HG03354 (cell line): ENCODE measurements at regions not wholly inside any gene's neighbourhood (a gene's known extent, or its start where the extent isn't known, plus 50 kb on each side); places are given as distances from the start of the nearest gene placed in this dataset.

Experiments used
- ATAC-seq: cut with Tn5 transposase; IDR thresholded peaks from one replicate; pipeline ENCODE4 v1.9.1; 2021; ENCODE audit warnings: mild to moderate bottlenecking; ENCODE audit not compliant: unreplicated experiment, poor library complexity, severe bottlenecking

DNA sequence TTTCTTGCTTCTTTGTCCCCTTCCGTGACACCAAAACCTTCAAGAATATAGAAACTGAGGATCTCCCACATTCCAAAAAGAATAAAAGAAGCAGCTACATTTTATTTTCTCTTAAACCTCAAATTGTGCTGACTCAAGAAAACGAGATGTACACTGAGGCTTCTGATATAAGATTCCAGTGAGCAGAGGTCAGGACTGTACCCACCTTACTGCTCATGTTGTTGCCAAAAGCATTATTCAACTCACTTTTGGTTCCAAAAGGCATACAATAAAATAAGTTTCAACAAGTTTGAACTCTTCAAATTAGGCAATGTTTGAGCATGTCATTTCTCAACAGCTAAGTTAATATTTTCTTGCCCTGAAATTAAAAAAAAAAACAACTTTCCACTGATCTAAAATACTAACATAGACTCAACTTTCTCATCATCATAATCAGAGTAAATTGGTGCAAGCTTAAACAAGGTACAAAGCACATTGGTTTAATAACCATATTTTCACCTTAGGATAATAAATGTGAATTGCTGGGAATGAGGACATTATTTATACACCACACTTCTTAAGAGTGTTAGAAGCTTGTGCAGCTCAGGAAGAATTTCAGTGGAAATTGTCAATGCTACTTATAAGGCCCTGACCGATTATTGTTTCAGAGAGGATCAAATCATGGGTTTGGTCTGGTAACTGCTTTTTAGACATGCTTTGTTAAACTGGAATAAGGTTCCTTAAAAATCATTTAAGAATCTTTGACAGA is 629.0 kb upstream of the IGFBP3 start:
- ATAC-seq: no peak

DNA sequence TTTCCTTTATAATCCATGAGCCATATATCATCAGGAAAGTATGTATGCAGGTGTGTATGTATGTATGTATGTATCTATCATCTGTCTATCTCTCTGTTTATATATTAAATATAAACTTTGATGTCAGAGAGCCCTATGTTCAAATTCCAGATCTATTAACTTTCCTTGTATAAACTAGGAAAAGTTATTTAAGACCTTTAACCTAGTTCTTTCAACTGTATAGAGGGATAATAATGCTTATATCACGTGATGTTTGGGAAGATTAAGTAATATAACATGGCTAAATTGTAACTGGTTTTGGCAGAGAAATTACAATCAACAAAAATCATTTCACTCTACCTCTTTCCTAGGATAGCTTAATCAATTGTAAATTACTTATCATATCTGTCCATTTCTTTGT is 628.3 kb upstream of the IGFBP3 start:
- ATAC-seq: no peak

DNA sequence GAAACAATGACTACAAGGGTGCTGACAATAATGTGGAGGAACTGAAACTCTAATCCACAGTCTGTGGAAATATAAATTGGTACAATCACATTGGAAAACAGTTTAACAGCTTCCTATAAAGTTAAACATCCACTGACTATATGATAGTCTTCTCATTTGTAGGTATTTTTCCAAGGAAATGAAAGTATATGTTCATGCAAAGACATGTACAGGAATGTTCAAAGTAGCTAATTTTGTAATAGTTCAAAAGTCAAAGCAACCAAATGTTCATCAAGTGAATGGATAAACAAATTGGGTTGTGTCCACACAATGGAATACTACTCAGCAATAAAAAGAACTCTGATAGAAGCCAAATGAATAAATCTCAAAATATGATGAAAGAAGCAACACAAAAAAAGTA is 626.0 kb upstream of the IGFBP3 start:
- ATAC-seq: no peak

DNA sequence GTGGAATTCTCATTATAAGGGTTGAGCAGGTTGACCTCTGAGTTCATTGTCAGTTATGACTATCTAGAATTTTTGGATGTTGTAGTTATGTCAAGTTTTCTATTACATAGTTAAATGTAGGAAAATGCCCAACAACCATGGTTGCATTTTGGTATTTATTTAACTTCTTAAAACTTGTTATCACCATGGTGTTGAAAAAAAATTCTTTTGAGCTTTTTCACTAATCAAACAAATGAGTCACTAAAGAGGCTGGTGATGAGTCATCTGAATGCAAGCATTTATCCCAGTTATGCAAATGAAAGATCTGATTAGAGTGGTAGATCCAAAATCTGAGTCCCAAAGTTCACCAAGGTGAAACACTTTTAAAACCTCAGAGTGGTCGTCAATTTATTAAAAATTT is 624.7 kb upstream of the IGFBP3 start:
- no peak for ATAC-seq

DNA sequence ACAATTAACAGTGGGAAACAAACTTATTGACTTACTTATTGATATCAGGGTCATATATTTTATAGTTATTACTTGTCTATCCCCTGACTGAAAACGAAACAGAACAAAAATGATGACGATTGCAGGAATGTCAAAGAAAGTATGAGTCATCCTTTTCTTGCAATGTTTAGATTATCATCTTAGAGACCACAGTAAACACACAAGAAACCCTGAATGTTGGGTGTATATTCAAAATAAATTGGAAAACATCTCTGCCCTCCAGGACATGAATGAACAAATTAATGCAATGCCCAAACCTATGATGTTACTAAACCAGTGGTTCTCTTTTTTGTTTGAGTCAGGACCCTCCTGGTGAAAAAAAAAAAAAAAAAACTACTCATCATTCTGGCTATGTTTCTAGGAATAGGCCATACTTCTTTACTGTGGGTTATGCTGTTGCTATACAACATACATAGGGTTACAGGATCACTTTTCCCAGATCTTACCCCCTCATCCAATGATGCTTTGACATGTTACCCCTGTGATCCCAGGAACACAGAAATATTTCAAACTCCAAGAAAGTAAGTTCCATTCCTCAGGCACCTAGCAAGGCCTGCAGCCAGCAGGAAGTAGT is 623.4 kb upstream of the IGFBP3 start:
- no peak for ATAC-seq

GRCh38 chr7:46542076-46542475 is 621.0 kb upstream of the IGFBP3 start:
- ATAC-seq: no peak

DNA sequence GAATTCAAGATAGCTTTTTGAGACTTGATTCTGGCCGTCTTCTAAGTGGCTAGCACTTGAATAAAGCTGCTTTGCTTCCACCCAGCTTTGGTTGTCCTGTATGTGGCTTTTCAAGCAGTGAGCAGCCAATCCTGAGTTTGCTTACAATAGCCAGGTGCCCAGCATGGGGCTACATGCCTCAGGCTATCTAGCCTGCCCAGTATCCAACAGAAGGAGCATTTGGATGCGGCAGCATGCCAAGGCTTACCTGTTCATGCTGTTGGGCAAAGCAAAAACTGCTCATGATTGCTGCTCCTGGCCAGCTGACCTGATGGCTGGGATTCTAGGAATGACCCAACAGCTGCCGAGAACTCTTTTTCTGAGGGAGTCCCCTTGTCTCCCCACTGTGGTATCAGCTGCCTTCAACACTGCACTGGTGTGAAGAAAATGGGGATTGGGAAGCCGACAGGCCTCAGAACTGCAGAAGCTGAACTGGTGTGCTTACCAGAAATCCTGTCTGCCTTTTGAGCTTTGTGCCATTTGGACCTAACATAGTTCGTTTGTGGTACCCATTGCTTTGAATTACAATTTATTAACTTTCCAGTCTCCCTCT is 618.9 kb upstream of the IGFBP3 start:
- ATAC-seq: no peak

DNA sequence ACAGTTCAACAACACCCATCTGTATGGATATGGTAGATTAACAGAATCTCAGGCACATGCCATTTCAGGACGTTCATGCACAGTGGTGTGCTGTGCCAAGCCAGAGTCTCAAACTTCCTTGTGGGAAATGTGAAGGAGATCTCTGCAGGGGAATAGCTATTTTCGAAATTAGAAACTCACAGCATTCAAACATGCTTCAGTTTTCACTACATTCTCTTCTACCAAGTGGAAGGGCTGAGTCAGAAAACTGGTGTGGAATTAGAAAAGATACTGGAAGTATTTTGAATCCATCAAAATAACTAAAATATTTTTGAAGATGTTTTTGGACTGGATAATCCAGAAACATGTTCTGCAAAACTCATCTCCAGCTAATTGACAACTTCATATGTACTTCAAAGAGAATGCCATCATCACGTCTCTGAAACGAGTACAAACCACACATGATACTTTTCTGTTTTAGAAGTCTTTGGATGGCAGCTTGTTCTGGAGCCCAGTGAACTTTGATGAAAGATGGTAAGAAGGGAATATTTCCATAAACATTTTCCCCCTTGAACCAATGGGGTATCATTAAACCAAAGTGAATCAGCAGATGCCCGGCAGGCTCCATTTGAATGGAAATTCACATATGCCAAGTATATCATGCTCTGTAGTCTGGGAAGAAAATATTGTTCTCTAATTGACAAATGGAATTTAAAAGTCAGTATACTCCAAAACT is 616.3 kb upstream of the IGFBP3 start:
- no peak for ATAC-seq

DNA sequence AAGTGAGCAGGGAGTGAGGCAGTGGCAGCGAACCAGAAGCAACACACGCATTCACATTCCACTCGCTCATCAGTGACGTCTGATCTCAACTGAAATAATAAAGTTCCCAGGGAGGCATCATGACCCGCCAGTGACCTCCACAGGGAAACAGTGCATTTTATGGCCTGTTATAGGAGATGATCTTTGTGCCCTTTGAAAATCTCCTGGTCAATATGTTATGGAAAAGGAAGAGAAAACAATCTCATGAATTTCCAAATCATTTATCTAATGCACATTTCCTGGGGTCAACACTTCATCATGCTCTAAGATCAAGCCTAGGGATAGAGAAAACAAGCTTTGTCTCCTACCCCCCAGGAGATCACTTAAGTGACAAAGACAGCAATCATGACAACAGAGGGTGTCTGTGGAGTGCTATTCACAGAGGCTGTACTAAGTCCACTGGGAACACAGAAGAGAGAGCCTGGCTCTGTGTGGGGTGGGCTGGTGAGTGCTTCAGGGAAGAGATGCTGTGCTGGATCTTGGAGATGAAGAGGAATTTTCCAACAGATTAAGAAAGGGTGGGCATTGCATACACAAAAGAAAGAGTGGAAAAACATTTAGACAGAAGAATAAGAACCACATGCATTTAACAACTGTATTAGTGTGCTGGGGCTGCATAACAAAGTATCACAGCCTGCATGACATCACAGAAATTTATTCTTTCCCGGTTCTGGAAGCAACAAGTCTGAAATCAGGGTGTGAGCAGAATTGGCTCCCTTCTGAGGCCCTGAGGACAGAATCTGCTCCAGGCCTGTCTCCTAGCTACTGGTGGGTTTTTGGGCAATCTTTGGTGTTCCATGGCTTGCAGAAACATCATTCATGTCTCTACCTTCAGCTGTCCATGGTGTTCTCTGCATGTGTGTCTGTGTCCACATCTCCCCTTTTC is 613.9 kb upstream of the IGFBP3 start:
- ATAC-seq: no peak

- no peak for ATAC-seq
These were observed 612.9 kb upstream of the IGFBP3 start for GRCh38 chr7:46533946-46534345.

DNA sequence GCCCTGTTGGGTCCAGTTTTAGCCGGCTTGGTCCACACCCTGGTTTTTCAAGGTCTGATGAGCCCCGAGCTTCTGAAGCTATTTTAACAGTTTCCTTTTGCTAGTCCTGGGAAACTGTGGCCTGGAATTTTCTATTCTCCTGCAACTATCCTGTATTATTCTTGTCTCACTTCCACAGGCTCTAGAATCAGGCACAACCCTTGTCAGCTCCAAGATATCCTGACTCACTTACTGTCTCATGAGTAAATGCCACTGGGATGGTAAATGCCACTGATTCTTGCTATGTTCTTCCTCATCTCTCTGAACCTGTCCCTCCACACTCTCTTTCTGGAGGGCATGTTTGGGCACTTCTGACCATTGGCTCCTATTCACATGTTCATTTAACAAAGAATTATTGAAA is 611.5 kb upstream of the IGFBP3 start:
- ATAC-seq: no peak

GRCh38 chr7:46530081-46530750 is 609.1 kb upstream of the IGFBP3 start:
- ATAC-seq: no peak

DNA sequence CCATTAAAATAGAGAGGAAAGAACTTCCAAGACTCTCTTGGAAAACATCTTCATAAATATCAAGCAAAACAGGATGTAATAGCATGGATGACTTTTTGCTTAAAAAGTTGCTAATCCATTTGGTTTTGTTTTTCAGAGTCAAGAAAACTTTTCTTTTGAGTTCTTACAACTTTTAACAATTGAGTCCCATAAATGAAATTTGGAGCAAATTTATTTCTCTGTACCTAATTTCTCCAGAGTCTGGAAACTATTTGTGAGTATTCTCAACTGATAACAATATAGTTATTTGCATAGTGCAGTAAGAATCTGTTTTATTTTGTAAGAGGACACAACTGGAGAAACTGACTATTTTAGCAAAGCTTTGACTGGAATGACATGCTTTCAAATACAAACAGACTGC is 606.3 kb upstream of the IGFBP3 start:
- ATAC-seq: no peak

- ATAC-seq: no peak
These were observed 604.8 kb upstream of the IGFBP3 start for GRCh38 chr7:46525876-46526275.

GRCh38 chr7:46524350-46524749 is 603.3 kb upstream of the IGFBP3 start:
- no peak for ATAC-seq

- ATAC-seq: no peak
These were observed 601.4 kb upstream of the IGFBP3 start for GRCh38 chr7:46522354-46522906.

GRCh38 chr7:46518713-46519112 is 597.6 kb upstream of the IGFBP3 start:
- no peak for ATAC-seq

DNA sequence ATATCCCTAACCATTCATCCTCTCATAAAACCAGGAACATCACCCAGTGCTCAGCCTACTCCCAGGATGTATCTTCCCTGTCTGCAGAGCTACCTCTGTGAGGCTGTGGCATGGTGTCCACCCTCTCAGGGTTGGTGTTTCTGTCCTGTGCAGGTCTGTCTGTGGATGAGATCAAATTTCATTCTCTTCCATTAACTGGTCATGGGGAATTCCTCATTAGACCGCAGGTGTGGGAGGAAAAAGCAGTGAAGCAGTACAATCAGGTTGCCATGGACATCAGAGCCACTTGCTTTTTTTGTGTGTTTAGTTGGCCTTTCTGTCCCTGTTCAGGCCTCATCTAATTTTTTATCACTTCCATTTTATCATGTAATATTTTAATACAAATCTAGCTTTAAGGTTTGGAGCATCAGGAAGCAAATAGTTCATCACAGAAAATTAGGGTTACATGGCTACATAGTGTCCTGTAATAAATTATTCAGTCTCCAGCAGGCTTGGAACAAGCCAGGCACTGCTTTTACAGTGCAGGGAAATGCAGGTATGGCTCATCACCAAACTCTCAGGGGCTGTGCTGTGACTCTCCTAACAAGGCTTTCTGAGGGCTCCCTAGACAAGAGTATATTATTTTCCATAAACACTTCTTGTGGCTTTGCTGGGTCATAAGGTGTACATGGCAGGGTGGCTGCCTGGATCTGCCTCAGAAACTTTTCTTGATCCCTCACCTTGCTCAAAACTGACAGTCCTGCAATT is 594.9 kb upstream of the IGFBP3 start:
- no peak for ATAC-seq
